ENCODE measurements at regions not wholly inside any gene's neighbourhood (a gene's known extent, or its start where the extent isn't known, plus 50 kb on each side); places are given as distances from the start of the nearest gene placed in this dataset.

DNA sequence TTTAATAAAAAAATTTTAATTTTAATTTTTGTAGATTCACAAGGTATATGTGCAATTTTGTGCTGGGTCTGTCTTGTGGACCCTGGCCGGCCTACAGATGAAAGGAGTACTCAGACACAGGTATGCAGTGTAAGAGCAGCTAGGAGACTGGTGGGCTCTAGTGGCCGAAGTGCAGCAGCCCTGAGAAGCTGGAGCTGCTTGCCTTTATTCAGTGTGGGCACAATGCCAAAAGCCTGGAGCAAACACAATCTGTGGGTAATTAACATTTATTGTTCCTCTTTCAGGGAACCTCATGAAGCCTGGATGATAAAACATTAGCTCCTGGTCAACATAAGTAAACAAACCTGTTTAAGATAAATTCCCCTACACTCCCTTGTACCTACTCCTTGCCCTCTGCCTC, 135.7 kb upstream of the SEL1L start:
- no peak for DNase-seq (ENCODE audit: low read depth)

DNA sequence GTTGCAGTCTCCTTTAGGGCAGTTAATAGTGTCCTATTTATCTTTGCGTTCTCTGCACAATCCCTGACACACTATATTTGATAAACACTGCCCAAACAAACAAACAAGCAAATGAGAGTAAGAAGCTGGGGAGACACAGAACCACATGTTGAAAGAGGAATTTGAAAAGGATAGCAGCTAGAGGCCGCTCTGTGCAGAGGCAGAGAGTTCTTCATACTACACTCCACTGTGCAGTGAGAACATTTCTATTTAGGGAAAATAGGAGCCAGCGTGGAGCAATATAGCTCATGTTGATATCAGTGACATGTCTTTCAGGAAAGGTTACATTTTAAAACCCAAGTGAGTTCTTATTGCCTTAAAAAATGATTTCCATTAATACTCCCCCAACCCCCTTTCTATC, 140.3 kb upstream of the SEL1L start:
- DNase-seq (ENCODE audit: low read depth), result no peak

- no peak for DNase-seq (ENCODE audit: low read depth)
Observed at GRCh38 chr14:81676395-81676794, 142.7 kb upstream of the SEL1L start.

GRCh38 chr14:81676879-81677278, 143.2 kb upstream of the SEL1L start:
- no peak for DNase-seq (ENCODE audit: low read depth)

DNA sequence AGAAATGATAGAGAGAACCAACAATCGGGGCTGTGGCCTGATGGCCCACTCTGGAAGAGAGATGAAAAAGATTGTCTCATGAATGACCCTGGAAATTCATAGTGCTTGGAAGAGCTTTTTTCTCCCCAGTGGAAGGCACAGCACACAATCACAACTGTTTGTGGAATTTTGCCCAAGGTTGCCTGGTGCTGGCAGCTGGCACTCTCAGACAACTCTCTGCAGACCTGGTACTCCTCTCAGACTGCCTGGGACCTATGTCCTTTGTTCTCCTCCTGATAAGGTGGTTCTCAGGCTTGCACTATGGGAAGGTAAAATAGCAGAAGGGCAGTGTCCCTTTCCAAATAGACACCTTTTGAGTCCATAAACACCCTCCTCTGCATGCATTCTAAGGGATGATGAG, 144.1 kb upstream of the SEL1L start:
- DNase-seq (ENCODE audit: low read depth), result no peak

GRCh38 chr14:81679226-81679625, 145.6 kb upstream of the SEL1L start:
- no peak for DNase-seq (ENCODE audit: low read depth)

DNA sequence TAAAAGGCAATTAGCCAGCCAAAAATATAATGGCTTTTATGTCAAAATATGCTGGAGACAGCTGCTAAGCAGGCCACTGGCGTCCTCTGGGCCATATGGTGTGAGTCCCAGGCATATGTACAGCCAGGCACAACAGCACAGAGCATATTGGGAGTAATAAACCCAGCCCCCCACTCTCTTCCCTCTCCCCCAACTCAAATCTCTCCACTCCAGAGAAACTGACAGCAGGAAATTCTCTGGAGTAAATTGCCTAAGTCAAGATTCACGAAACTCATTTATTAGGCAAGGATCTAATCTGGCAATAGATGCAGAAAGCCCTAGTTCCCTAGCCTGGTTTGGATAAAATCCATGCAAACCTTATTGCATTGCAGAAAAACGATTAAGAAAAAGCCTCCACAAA, 147.9 kb upstream of the SEL1L start:
- DNase-seq (ENCODE audit: low read depth), result no peak

- no peak for DNase-seq (ENCODE audit: low read depth)
Observed at GRCh38 chr14:81682134-81682533, 148.5 kb upstream of the SEL1L start.

DNA sequence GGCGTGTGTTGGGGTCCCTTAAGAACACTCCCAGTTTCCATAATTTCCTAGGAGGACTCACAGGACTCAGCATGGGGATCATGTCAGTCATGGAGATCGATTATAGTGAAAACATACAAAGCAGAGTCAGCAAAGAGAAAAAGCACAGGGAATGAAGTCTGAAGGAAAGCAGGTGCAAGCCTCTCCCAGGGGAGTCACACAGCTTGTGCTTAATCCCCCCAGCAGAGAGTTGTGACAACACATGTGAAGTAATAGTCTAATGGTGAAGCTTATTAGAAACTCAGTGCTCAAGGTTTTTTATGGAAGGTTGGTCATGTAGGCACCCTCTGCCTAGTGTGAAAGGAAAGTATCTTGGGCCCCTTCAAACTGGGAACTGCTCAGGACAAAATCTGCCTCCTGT, 149.0 kb upstream of the SEL1L start:
- DNase-seq (ENCODE audit: low read depth), result no peak

GRCh38 chr14:81684696-81685095, 151.0 kb upstream of the SEL1L start:
- DNase-seq (ENCODE audit: low read depth), result no peak

- no peak for DNase-seq (ENCODE audit: low read depth)
Observed at GRCh38 chr14:81686512-81686911, 152.9 kb upstream of the SEL1L start.

DNA sequence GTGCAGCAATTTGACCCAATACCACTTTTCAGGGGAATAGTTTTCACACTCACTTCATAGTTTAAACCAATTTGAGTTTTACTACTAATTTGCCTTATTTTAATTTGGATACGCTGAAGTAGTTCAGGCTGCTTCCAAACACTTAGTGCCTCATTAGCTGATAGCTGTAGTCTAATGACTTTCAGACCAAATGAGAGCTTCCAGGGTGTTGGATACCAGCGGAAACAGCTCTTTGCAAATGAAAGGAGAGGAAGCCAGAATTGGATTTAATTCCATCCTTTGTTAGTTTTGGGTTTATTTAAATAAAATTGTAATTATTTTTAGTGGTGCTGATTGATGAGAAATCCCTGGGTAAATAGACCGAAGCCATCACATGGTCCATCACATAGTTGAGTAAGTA, 158.3 kb upstream of the SEL1L start:
- DNase-seq (ENCODE audit: low read depth), result no peak

- no peak for DNase-seq (ENCODE audit: low read depth)
Observed at GRCh38 chr14:81694419-81694818, 160.8 kb upstream of the SEL1L start.

DNA sequence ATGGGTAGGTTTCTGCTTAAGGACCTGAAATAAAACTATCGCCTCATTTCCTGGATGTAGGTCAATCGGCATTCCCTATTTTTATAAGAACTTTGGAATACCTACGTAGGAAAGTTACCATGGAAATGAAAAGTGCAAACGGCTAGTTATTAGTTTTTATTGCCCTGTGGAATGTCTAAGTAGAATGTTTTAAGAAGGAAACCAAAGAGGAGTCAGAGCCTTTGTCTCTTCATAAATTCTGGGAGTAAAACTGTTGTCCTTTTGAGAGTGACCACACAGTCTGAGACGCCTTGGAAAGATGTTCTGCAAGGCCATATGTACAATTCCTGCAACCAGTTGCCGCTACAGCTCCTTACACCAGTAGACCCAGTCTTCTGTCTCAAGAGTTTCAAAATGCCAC, 176.0 kb upstream of the SEL1L start:
- no peak for DNase-seq (ENCODE audit: low read depth)

DNA sequence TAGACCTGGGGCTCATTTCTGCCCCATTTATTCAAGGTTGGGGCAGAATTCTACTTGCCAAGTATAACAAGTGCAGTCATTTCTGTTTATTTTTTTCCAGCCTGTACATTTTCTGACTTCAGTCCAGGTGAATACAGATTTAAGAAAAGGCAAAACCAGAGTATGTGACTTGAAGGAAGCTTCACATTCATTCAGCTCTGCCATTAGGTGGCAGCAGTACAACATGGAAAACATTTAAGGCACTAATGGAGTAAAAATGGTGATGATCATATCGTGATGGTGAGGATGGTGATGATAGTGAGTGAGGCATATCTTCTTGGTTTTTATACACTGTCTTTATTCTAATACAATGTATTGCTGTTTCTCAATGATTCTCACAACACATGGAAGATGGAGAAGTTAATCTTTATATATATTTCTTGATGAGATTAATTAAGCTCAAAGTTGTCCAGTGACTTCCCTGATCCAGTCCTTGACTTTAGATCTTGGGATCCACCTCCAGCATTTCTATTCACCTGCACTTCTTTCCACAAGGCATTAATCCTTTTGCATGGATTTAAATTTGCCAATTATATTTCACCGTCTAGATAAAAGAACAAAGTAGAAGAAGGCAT, 176.7 kb upstream of the SEL1L start:
- no peak for DNase-seq (ENCODE audit: low read depth)

DNA sequence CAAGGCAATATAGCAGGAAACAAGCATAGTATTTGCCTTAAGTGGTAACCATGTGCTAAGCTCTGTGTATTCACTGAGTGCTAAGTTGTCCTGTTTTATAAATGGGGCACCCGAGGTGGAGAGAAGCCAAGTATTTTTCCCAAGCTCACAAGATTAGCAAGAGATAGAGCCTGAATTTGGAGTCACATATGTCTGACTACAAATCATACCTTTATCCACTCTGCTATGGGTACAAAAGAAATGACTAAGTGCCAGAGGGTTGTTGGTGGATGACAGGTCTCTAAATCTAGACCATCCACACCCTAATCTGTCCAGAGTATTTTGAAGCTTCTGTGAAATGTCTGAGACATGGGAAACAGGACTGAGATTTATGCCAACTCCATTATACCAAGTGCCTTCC, 182.1 kb upstream of the SEL1L start:
- DNase-seq (ENCODE audit: low read depth), result no peak

DNA sequence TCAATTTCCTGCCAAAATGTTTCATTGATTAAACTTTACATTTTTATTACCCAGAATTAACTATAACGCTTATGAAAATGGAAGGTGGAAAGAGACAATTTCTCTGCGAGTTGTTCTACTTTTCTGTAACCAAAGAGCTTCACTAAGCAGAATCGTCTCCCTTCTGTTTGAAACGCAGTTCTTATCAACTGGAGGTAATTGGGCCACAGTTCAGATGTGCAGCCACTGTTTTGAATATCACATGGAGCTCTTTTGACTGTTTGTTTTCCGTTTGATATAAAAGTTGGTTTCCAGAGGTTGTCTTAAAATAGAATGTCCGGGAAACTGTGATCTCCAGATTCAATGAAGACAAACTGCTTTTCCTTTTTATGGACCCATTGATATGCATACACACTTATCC, 183.3 kb upstream of the SEL1L start:
- DNase-seq (ENCODE audit: low read depth), result no peak

DNA sequence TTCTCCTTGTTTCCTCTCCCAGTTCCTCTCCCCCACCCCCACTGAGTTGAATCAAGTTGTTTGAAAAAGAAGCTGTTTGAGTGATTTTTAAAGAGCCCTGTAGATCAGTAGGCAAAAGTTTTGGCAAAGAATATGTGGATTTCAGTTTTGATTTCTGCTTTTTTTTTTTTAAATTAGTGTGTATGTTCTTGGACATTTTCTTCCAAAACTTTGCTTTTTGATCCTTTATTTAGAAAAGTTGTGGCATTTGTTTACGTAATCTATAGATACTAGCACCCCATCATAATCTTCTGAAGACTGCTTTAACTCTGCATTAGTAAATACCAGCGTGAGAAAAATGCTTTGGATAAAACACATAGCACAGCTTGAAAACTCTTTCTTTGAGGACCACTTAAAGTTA, 190.3 kb upstream of the SEL1L start:
- no peak for DNase-seq (ENCODE audit: low read depth)

DNA sequence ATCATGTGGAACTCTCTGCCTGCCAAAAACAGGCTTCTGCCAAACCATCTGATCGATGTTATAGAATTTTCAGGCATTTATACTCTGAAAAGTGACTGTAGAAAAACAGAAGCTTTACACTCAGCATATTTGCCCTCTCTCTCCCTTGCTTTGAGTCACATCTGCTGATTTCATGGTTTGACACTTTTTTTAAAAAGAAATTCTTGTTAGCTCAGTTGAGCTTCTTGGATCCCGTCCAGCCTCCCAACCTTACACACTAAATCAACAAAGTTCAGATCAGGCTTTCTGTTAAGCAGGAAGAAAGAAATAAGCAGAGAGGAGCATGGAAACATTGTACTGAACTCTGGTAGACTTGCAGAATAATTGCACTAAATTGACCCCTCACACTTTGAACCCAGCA, 193.6 kb upstream of the SEL1L start:
- DNase-seq (ENCODE audit: low read depth), result no peak

- DNase-seq (ENCODE audit: low read depth), result no peak
Observed at GRCh38 chr14:81728447-81728846, 194.8 kb upstream of the SEL1L start.

- DNase-seq (ENCODE audit: low read depth), result no peak
Observed at GRCh38 chr14:81729622-81730021, 196.0 kb upstream of the SEL1L start.

- DNase-seq (ENCODE audit: low read depth), result no peak
Observed at GRCh38 chr14:81737938-81738337, 204.3 kb upstream of the SEL1L start.

GRCh38 chr14:81738946-81739659, 205.4 kb upstream of the SEL1L start:
- no peak for DNase-seq (ENCODE audit: low read depth)

DNA sequence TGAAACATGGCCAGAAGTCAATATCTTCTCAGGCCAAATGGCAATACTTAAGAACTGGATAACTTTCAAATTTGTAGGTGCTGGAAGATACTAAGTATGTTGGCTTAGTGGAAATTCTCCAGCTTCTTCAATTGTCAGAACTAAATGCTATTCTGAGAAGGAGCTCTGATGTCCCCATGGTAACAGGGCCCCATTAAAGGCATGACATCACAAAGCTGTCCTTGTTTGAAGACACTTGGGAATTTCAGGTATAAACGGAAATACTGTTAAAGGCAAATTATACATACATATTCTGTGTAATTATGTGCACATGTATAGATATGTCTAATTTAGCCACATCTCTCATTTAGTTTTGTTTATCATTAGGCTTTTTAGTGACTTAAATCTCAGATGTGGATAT, 210.0 kb upstream of the SEL1L start:
- no peak for DNase-seq (ENCODE audit: low read depth)
